Vagina (tissue), 2 donors: ENCODE measurements at regions not wholly inside any gene's neighbourhood (a gene's known extent, or its start where the extent isn't known, plus 50 kb on each side); places are given as distances from the start of the nearest gene placed in this dataset.

Experiments
- DNase-seq, 2 donors: peaks; one replicate each; pipeline ENCODE4 v3.0.0-alpha.2; 2017; ENCODE audit errors: extremely low spot score in 2 of 2
- H3K27ac ChIP-seq: fragments of 200-600 bp; sonication (generic); one replicate; pipeline ENCODE4 v1.5.1; 2019
- H3K27me3 ChIP-seq: fragments of 200-600 bp; sonication (generic); one replicate; pipeline ENCODE4 v1.5.1; 2019
- H3K36me3 ChIP-seq, 2 donors: fragments of 200-600 bp; sonication (generic); one replicate each; pipeline ENCODE4 v1.5.1; 2017 to 2019
- H3K4me1 ChIP-seq: fragments of 200-600 bp; sonication (generic); one replicate; pipeline ENCODE4 v1.5.1; 2019
- H3K4me3 ChIP-seq, 2 donors: fragments of 200-600 bp; sonication (generic); 1 replicate in 1 of 2; 2 replicates in 1 of 2; pipeline ENCODE4 v1.5.1; 2016 to 2019
- H3K9me3 ChIP-seq: fragments of 200-600 bp; sonication (generic); one replicate; pipeline ENCODE4 v1.5.1; 2019
- POLR2A ChIP-seq, 2 donors: fragments of 450-650 bp; IDR thresholded peaks; one replicate each; pipeline ENCODE4 v1.6.1; 2017; ENCODE audit warnings: antibody characterized with exemption in 2 of 2, mild to moderate bottlenecking in 2 of 2, moderate library complexity in 2 of 2
- POLR2AphosphoS5 ChIP-seq, 2 donors: sonication (generic); formaldehyde crosslinking; IDR thresholded peaks; one replicate each; pipeline ENCODE4 v1.9.0; 2017; ENCODE audit warnings: antibody characterized with exemption in 2 of 2, mild to moderate bottlenecking in 2 of 2, low read depth in 1 of 2; ENCODE audit not compliant: insufficient read depth in 1 of 2
- intact Hi-C: fragments of 100-400 bp; cut with DNase I; formaldehyde crosslinking; loops from one replicate; pipeline ENCODE4 v1.15.1; 2023
- TF ChIP-seq, protein P1 (sequence below), 3 experiments: fragments of 450-650 bp in 2 of 3; fragments of 200-600 bp in 1 of 3; sonication (generic) in 1 of 3; IDR thresholded peaks; one replicate each; pipeline ENCODE4 v1.5.1; 2017 to 2019; ENCODE audit warnings: antibody characterized with exemption in 3 of 3, mild to moderate bottlenecking in 2 of 3, moderate library complexity in 2 of 3

DNA sequence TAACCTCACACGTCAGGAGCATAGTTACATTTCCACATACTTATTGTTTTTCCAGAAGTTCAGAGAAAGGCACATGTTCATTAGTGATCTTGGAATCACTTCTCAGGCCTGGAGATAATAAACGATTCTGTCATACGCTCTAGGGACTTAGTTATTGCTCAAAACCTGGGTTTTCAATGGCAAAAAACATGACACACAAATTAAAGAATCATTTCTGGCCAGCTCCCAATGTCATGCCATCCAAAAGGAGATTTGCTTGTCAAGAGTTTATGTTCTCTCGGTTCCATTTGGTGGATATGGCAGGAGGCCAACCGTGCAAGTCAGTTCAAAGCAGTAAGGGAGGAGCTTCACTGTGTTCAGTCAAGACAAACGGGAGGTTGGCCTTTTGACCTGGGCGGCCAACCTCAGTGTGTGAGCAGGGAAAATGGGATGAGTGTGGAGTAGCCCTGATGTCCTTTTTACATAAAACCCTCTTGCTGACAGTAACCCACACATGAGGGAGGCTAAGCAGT, 123.4 kb downstream of the NXNL2 start:
- intact Hi-C loops: no loop called here
- H3K36me3 ChIP-seq: no peaks in the 10 kb centered on the region
- H3K27me3 ChIP-seq: no peaks in the 10 kb centered on the region
- no peak for DNase-seq
- no peak for TF ChIP-seq POLR2A (IDR thresholded peaks at IDR 0.05)
- TF ChIP-seq, protein P1, sequence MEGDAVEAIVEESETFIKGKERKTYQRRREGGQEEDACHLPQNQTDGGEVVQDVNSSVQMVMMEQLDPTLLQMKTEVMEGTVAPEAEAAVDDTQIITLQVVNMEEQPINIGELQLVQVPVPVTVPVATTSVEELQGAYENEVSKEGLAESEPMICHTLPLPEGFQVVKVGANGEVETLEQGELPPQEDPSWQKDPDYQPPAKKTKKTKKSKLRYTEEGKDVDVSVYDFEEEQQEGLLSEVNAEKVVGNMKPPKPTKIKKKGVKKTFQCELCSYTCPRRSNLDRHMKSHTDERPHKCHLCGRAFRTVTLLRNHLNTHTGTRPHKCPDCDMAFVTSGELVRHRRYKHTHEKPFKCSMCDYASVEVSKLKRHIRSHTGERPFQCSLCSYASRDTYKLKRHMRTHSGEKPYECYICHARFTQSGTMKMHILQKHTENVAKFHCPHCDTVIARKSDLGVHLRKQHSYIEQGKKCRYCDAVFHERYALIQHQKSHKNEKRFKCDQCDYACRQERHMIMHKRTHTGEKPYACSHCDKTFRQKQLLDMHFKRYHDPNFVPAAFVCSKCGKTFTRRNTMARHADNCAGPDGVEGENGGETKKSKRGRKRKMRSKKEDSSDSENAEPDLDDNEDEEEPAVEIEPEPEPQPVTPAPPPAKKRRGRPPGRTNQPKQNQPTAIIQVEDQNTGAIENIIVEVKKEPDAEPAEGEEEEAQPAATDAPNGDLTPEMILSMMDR (IDR thresholded peaks at IDR 0.05): no peak
- TF ChIP-seq POLR2AphosphoS5 (IDR thresholded peaks at IDR 0.05; ENCODE audit: insufficient read depth in 1 of 2, low read depth in 1 of 2): peak in 1 of 2 donors; percentile 56
- no peak overlapping the region for H3K27ac ChIP-seq
- H3K4me3 ChIP-seq: no peak overlapping the region
- no peaks in the 10 kb centered on the region for H3K9me3 ChIP-seq
- H3K4me1 ChIP-seq: peaks cover 35% of the 10 kb centered on the region

DNA sequence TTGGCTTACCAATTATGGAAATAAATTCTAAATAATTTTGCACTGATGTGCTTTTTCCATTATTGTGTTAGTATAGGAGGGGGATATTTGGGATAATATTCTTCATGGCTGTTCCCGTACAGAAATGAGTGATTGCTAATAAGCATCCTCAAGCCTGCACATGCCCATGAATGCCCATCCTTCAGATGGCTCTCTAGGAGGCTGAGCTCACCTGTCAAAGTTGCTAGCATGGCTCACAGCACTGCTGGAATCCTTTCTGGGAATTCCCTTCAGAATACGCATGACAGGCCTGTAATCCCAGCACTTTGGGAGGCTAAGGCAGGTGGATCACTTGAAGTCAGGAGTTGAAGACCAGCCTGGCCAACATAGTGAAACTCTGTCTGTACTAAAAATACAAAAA, 124.1 kb downstream of the NXNL2 start:
- no peaks in the 10 kb centered on the region for H3K27me3 ChIP-seq
- no peak overlapping the region for H3K27ac ChIP-seq
- DNase-seq: no peak
- H3K9me3 ChIP-seq: no peaks in the 10 kb centered on the region
- TF ChIP-seq, protein P1 (IDR thresholded peaks at IDR 0.05): no peak
- no peaks in the 10 kb centered on the region for H3K36me3 ChIP-seq
- H3K4me1 ChIP-seq: peaks cover 28% of the 10 kb centered on the region
- H3K4me3 ChIP-seq: no peak overlapping the region
- intact Hi-C loops: no loop called here

DNA sequence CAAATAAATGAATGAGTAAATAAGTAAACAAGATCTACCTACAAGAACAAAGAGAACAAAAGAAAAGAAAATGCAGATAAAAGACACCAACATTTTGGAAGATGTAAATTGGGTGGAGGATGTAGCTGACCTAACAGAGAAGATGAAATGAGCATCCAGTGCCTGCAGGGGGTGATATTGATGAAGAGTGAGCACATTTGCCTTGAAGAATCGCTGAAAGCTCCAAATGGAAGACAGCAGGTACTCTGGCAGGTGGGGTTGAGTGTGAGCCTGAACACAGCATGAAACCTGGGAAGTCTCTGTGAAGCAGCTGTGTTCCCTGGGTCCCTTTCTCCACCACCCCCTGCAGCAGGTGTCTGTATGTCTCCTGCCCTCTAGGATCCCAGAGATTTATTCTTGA, 125.6 kb downstream of the NXNL2 start:
- Histone ChIP-seq H3K36me3 (no peaks in the 10 kb centered on the region), H3K4me1 (peaks cover 20% of the 10 kb centered on the region), H3K4me3 (no peak overlapping the region), H3K9me3 (no peaks in the 10 kb centered on the region), H3K27me3 (no peaks in the 10 kb centered on the region), H3K27ac (no peak overlapping the region)
- no peak for DNase-seq
- TF ChIP-seq, protein P1 (IDR thresholded peaks at IDR 0.05): no peak
- TF ChIP-seq POLR2AphosphoS5 (IDR thresholded peaks at IDR 0.05; ENCODE audit: insufficient read depth in 1 of 2, low read depth in 1 of 2): no peak
- TF ChIP-seq POLR2A (IDR thresholded peaks at IDR 0.05): no peak
- intact Hi-C loops: no loop called here

DNA sequence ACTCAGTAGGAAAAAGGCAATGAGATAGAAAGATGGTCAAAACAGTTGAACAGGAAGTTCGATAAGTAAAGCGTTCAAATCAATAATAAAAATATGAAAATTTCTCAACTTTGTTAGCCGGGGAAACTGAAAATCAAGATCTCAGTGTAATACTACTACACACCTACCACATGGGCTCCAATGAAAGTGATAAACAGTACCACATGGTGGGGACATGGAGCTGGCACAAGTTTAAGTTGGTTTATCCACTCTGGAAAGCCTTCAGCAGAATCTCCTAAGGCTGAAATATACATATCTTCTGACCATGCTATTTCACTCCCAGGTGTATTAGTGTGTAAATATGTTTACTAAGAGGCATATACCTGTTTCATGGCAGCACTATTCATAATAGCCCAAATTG, 126.8 kb downstream of the NXNL2 start:
- no peaks in the 10 kb centered on the region for H3K36me3 ChIP-seq
- H3K27ac ChIP-seq: no peak overlapping the region
- no peak for DNase-seq
- H3K27me3 ChIP-seq: no peaks in the 10 kb centered on the region
- H3K4me1 ChIP-seq: peaks cover 20% of the 10 kb centered on the region
- no peak overlapping the region for H3K4me3 ChIP-seq
- TF ChIP-seq, protein P1 (IDR thresholded peaks at IDR 0.05): no peak
- TF ChIP-seq POLR2A (IDR thresholded peaks at IDR 0.05) (no peak), POLR2AphosphoS5 (IDR thresholded peaks at IDR 0.05; ENCODE audit: insufficient read depth in 1 of 2, low read depth in 1 of 2) (no peak)
- no peaks in the 10 kb centered on the region for H3K9me3 ChIP-seq
- intact Hi-C loops: no loop called here

DNA sequence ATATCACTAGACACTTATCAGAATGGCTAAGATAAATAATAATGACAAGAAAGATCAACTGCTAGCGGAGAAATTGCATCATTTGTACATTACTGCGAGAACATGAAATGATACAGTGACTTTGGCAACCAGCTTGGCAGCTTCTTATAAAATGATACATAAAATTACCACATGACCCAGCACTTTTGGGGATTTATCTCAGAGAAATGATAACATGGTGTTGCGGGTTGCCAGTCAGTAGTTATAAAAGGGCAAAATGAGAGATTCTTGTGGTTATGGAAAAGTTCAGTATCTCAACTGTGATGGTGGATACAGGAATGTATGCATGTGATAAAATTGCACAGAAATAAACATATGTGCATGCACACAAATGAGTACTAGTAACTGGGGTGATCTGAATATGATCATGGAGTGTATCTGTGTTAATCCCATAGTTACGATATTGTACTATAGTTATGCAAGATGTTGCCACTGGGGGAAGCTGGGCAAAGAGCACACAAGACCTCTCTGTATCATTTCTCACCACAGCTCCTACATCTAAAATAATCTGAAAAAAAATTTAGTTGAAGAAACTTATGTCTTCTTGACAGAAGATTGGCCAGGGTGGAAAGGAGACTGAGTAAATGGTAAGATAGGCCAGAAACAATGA, 128.9 kb downstream of the NXNL2 start:
- Histone ChIP-seq H3K4me3 (no peak overlapping the region), H3K36me3 (no peaks in the 10 kb centered on the region), H3K27me3 (no peaks in the 10 kb centered on the region), H3K9me3 (no peaks in the 10 kb centered on the region), H3K27ac (no peak overlapping the region), H3K4me1 (peaks cover 2% of the 10 kb centered on the region)
- TF ChIP-seq, protein P1 (IDR thresholded peaks at IDR 0.05): no peak
- TF ChIP-seq POLR2A (IDR thresholded peaks at IDR 0.05): no peak
- TF ChIP-seq POLR2AphosphoS5 (IDR thresholded peaks at IDR 0.05; ENCODE audit: insufficient read depth in 1 of 2, low read depth in 1 of 2): no peak
- DNase-seq: no peak
- intact Hi-C loops: no loop called here
